ENCODE measurements at regions not wholly inside any gene's neighbourhood (a gene's known extent, or its start where the extent isn't known, plus 50 kb on each side); places are given as distances from the start of the nearest gene placed in this dataset.
"Not testable (repeated sequence)": the region's sequence is repeated elsewhere in the genome, so short reads cannot be mapped to it uniquely, and the experiment has no call there.

DNA sequence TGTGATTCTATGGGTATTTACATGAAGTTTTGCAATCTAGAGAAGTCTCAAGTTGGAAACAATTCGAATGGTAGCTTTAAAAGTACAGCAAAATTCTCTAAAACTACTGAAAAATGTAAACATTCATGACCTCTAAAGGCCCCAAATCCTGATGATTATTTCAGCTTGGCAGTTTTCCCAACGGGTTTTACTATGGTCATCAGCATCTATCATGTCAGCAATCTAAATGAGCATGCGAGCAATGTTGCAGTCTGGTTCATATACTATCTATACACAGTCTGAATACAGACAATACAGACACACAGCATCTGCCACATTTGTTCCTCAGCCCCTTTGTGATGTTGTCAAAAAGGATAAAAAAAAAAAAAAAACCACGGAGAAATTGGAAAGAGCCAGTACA, 790.3 kb upstream of the HTR2C start:
- intact Hi-C loops (cut with micrococcal nuclease) = no loop called here
- no peaks in the 10 kb centered on the region for H3K4me1 ChIP-seq (ENCODE audit: control insufficient read depth in 2 of 2, insufficient read depth in 2 of 2, low read length in 2 of 2)
- no peak for ATAC-seq
- ChIA-PET POLR2A (no interaction called here), CTCF (no interaction called here)
- no peak overlapping the region for H3K27ac ChIP-seq (ENCODE audit: low read depth, low read length)
- Mint-ChIP-seq H3K4me3 (no peak overlapping the region), H3K36me3 (no peaks in the 10 kb centered on the region), H3K27ac (no peak overlapping the region), H3K9me3 (peaks cover 0 to 5% (median 0%) of the 10 kb centered on the region in 11 donors), H3K27me3 (no peaks in the 10 kb centered on the region), H3K4me1 (no peaks in the 10 kb centered on the region)
- H3K36me3 ChIP-seq (ENCODE audit: control insufficient read depth in 2 of 3, insufficient read depth in 3 of 3, low read length in 3 of 3) = no peaks in the 10 kb centered on the region
- DNase-seq = no peak
- no peak overlapping the region for H3K4me3 ChIP-seq (ENCODE audit: low read length)
- no peaks in the 10 kb centered on the region for H3K9me3 ChIP-seq (ENCODE audit: control insufficient read depth in 2 of 3, low read length in 3 of 3)
- H3K27me3 ChIP-seq (ENCODE audit: control insufficient read depth in 2 of 2, insufficient read depth in 2 of 2, low read length in 2 of 2) = no peaks in the 10 kb centered on the region

DNA sequence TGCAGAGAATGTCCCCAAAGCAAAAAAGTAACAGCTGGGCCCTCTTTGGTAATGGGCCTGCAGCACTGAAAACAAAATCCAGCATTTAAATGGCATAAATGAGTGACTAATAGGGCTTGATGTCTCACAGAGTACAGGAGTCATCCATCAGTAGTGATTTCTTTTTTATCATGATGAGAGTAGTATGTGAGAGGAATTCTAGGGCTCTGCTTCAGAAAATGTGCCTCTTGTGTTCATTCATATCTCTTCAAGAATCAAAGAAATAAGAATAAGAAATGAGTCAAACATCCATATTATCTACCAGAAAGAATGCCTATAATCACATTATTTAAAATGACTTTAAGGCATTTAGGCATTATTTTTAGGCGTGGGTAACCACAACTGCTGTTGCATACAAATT, 792.9 kb upstream of the HTR2C start:
- no peak overlapping the region for H3K27ac Mint-ChIP-seq

DNA sequence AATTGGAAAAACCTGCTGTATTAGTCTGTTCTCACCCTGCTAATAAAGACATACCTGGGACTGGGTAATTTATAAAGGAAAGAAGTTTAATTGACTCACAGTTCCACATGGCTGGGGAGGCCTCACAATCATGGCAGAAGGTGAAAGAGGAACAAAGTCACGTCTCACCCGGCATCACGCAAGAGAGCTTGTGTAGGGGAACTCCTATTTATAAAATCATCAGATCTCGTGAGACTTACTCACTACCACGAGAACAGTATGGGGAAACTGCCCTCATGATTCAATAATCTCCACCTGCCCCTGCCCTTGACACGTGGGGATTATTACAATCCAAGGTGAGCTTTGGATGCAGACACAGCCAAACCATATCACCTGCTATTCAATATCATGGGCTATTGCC, 799.1 kb upstream of the HTR2C start:
- POLR2A ChIA-PET; intact Hi-C loops (cut with micrococcal nuclease); H3K4me1 Mint-ChIP-seq; H3K4me1 ChIP-seq (ENCODE audit: control insufficient read depth in 2 of 2, insufficient read depth in 2 of 2, low read length in 2 of 2); H3K27me3 Mint-ChIP-seq; H3K27me3 ChIP-seq (ENCODE audit: control insufficient read depth in 2 of 2, insufficient read depth in 2 of 2, low read length in 2 of 2); H3K36me3 Mint-ChIP-seq; DNase-seq; ATAC-seq; H3K27ac ChIP-seq (ENCODE audit: low read depth, low read length); H3K4me3 ChIP-seq (ENCODE audit: low read length); H3K9me3 ChIP-seq (ENCODE audit: control insufficient read depth in 2 of 3, low read length in 3 of 3); H3K9me3 Mint-ChIP-seq; H3K27ac Mint-ChIP-seq; H3K4me3 Mint-ChIP-seq; CTCF ChIA-PET; H3K36me3 ChIP-seq (ENCODE audit: control insufficient read depth in 2 of 3, insufficient read depth in 3 of 3, low read length in 3 of 3): not testable (repeated sequence)

More for the DNA sequence above, 792.9 kb upstream of the HTR2C start:
- H3K4me3 ChIP-seq (ENCODE audit: low read length) = no peak overlapping the region
- no peaks in the 10 kb centered on the region for H3K27me3 ChIP-seq (ENCODE audit: control insufficient read depth in 2 of 2, insufficient read depth in 2 of 2, low read length in 2 of 2)
- no peak overlapping the region for H3K27ac ChIP-seq (ENCODE audit: low read depth, low read length)
- intact Hi-C loops (cut with micrococcal nuclease) = no loop called here
- H3K9me3 Mint-ChIP-seq = peaks cover 0 to 3% (median 0%) of the 10 kb centered on the region in 11 donors
- CTCF ChIA-PET = no interaction called here
- DNase-seq = no peak
- no peaks in the 10 kb centered on the region for H3K36me3 ChIP-seq (ENCODE audit: control insufficient read depth in 2 of 3, insufficient read depth in 3 of 3, low read length in 3 of 3)
- H3K4me1 ChIP-seq (ENCODE audit: control insufficient read depth in 2 of 2, insufficient read depth in 2 of 2, low read length in 2 of 2) = no peaks in the 10 kb centered on the region
- H3K4me1 Mint-ChIP-seq = no peaks in the 10 kb centered on the region
- no peaks in the 10 kb centered on the region for H3K36me3 Mint-ChIP-seq
- no peak for ATAC-seq
- H3K27me3 Mint-ChIP-seq = no peaks in the 10 kb centered on the region
- POLR2A ChIA-PET = no interaction called here
- H3K4me3 Mint-ChIP-seq = no peak overlapping the region
- H3K9me3 ChIP-seq (ENCODE audit: control insufficient read depth in 2 of 3, low read length in 3 of 3) = no peaks in the 10 kb centered on the region

DNA sequence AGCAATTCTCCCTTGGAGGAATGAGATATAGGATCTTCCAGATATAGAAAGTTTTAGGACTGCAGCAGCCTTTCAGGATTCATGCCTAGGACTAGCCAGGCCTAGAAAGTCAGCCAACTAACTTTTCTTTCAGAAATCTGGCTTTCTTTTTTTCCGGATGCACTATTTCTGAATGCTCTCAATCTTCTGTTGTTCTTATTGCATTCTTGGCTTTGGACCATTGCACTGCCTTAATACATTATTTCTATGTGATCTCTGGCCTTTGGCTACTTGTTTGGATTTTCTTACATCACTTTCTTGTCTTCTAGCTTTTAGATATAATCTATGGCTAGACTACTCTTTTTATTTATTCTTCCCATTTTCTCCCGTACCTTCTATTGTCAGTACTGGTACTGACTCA, 813.1 kb upstream of the HTR2C start:
- no peak overlapping the region for H3K4me3 ChIP-seq (ENCODE audit: low read length)
- H3K27me3 Mint-ChIP-seq = no peaks in the 10 kb centered on the region
- H3K27ac Mint-ChIP-seq = no peak overlapping the region
- H3K4me1 ChIP-seq (ENCODE audit: control insufficient read depth in 2 of 2, insufficient read depth in 2 of 2, low read length in 2 of 2) = no peaks in the 10 kb centered on the region
- intact Hi-C loops (cut with micrococcal nuclease) = no loop called here
- H3K4me3 Mint-ChIP-seq = no peak overlapping the region
- H3K4me1 Mint-ChIP-seq = no peaks in the 10 kb centered on the region
- POLR2A ChIA-PET = no interaction called here
- no peaks in the 10 kb centered on the region for H3K9me3 ChIP-seq (ENCODE audit: control insufficient read depth in 2 of 3, low read length in 3 of 3)
- no peaks in the 10 kb centered on the region for H3K27me3 ChIP-seq (ENCODE audit: control insufficient read depth in 2 of 2, insufficient read depth in 2 of 2, low read length in 2 of 2)
- DNase-seq (no peak), ATAC-seq (no peak)
- no peak overlapping the region for H3K27ac ChIP-seq (ENCODE audit: low read depth, low read length)
- CTCF ChIA-PET = no interaction called here
- H3K36me3 Mint-ChIP-seq = no peaks in the 10 kb centered on the region
- H3K9me3 Mint-ChIP-seq = peaks cover 0 to 2% (median 0%) of the 10 kb centered on the region in 11 donors
- H3K36me3 ChIP-seq (ENCODE audit: control insufficient read depth in 2 of 3, insufficient read depth in 3 of 3, low read length in 3 of 3) = no peaks in the 10 kb centered on the region

DNA sequence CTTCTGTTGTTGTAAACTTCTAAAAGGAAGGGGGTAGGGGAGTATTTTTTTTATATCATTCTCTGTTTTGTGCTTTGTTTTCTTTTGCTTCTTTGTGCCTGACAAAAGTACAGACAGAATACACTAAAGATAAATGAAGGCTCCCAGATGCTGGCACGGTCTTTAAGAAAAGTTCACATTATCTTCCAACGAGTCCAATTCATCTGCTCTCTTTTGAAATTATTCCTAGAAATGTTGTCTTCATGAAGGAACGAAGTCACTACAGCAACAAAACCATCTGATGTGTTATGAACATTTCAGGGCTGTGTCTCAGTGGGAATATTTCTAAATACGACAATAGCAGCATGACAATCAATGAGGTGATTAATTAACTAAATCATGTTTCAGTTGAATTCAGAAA, 813.8 kb upstream of the HTR2C start:
- ChIA-PET POLR2A (no interaction called here), CTCF (no interaction called here)
- Mint-ChIP-seq H3K27me3 (no peaks in the 10 kb centered on the region), H3K36me3 (no peaks in the 10 kb centered on the region), H3K4me1 (no peaks in the 10 kb centered on the region), H3K27ac (no peak overlapping the region), H3K9me3 (peaks cover 0 to 2% (median 0%) of the 10 kb centered on the region in 11 donors), H3K4me3 (no peak overlapping the region)
- Histone ChIP-seq H3K9me3 (ENCODE audit: control insufficient read depth in 2 of 3, low read length in 3 of 3) (no peaks in the 10 kb centered on the region), H3K27ac (ENCODE audit: low read depth, low read length) (no peak overlapping the region), H3K4me1 (ENCODE audit: control insufficient read depth in 2 of 2, insufficient read depth in 2 of 2, low read length in 2 of 2) (no peaks in the 10 kb centered on the region), H3K36me3 (ENCODE audit: control insufficient read depth in 2 of 3, insufficient read depth in 3 of 3, low read length in 3 of 3) (no peaks in the 10 kb centered on the region), H3K27me3 (ENCODE audit: control insufficient read depth in 2 of 2, insufficient read depth in 2 of 2, low read length in 2 of 2) (no peaks in the 10 kb centered on the region), H3K4me3 (ENCODE audit: low read length) (no peak overlapping the region)
- intact Hi-C loops (cut with micrococcal nuclease) = no loop called here
- no peak for DNase-seq
- no peak for ATAC-seq

DNA sequence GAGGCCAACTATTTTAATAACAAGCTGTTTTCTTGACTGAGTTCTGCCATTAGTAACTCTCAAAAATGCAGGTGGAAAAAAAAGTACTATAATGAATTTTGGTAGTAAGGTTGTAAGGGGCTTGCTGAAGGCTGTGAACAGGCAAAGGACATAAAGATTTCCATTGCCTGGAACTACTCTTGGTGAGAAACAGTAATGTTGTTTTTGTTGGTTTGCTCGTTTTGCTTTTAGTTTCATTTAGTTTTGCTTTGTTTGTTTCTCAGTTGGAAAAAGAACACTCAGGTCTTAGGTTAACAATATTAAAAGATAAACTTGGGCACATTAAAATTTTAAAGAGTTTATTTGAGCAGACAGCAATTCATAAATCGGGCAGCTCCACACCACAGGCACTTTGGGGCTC, 824.5 kb upstream of the HTR2C start:
- Histone ChIP-seq H3K9me3 (ENCODE audit: control insufficient read depth in 2 of 3, low read length in 3 of 3) (no peaks in the 10 kb centered on the region), H3K27ac (ENCODE audit: low read depth, low read length) (no peak overlapping the region), H3K4me3 (ENCODE audit: low read length) (no peak overlapping the region), H3K36me3 (ENCODE audit: control insufficient read depth in 2 of 3, insufficient read depth in 3 of 3, low read length in 3 of 3) (no peaks in the 10 kb centered on the region), H3K27me3 (ENCODE audit: control insufficient read depth in 2 of 2, insufficient read depth in 2 of 2, low read length in 2 of 2) (no peaks in the 10 kb centered on the region), H3K4me1 (ENCODE audit: control insufficient read depth in 2 of 2, insufficient read depth in 2 of 2, low read length in 2 of 2) (no peaks in the 10 kb centered on the region)
- Mint-ChIP-seq H3K27ac (no peak overlapping the region), H3K27me3 (no peaks in the 10 kb centered on the region), H3K9me3 (peaks cover 0 to 3% (median 0%) of the 10 kb centered on the region in 11 donors), H3K4me3 (no peak overlapping the region), H3K36me3 (no peaks in the 10 kb centered on the region), H3K4me1 (no peaks in the 10 kb centered on the region)
- ChIA-PET POLR2A (no interaction called here), CTCF (no interaction called here)
- DNase-seq = no peak
- intact Hi-C loops (cut with micrococcal nuclease) = no loop called here
- no peak for ATAC-seq

DNA sequence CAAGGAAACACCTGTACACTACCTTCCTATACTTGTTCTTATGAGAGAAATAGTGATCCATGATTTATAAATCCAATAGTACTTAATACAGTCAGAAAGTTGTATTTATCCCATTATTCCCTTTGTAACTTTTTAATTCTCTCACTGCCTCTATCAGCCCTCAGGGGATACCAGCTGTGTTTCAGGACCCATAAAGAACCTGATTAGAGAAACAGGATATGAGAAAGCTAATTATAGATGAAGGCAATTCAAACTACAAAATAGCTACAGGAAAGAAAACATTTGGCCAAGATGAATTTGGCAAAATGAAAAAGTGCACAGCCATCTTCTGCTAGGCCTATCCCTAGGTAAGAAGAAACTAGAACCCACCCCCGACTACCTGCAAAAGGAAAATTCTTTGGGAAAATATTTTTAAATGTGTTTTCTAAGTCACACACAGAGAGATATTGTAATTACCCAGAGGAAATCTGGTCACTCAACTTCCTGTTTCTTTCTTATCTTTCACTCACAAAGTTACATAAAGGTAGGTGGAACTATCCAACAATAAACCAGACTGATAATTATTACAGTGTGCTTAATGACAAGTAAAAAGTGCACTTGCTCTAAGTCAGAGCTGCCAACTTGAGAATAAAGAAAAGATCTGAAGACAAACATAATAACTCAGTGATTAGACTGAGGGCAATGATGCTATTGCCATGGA, 836.5 kb upstream of the HTR2C start:
- Mint-ChIP-seq H3K27me3 (no peaks in the 10 kb centered on the region), H3K36me3 (no peaks in the 10 kb centered on the region), H3K9me3 (peaks cover 0 to 5% (median 0%) of the 10 kb centered on the region in 11 donors), H3K27ac (no peak overlapping the region), H3K4me1 (peaks cover 0 to 5% (median 0%) of the 10 kb centered on the region in 7 donors), H3K4me3 (no peak overlapping the region)
- no peaks in the 10 kb centered on the region for H3K27me3 ChIP-seq (ENCODE audit: control insufficient read depth in 2 of 2, insufficient read depth in 2 of 2, low read length in 2 of 2)
- no peaks in the 10 kb centered on the region for H3K36me3 ChIP-seq (ENCODE audit: control insufficient read depth in 2 of 3, insufficient read depth in 3 of 3, low read length in 3 of 3)
- H3K27ac ChIP-seq (ENCODE audit: low read depth, low read length) = no peak overlapping the region
- no peaks in the 10 kb centered on the region for H3K9me3 ChIP-seq (ENCODE audit: control insufficient read depth in 2 of 3, low read length in 3 of 3)
- H3K4me3 ChIP-seq (ENCODE audit: low read length) = no peak overlapping the region
- intact Hi-C loops (cut with micrococcal nuclease) = no loop called here
- POLR2A ChIA-PET = no interaction called here
- ATAC-seq (no peak), DNase-seq (no peak)
- CTCF ChIA-PET = no interaction called here
- no peaks in the 10 kb centered on the region for H3K4me1 ChIP-seq (ENCODE audit: control insufficient read depth in 2 of 2, insufficient read depth in 2 of 2, low read length in 2 of 2)
